ENCODE measurements at regions not wholly inside any gene's neighbourhood (a gene's known extent, or its start where the extent isn't known, plus 50 kb on each side); places are given as distances from the start of the nearest gene placed in this dataset.

DNA sequence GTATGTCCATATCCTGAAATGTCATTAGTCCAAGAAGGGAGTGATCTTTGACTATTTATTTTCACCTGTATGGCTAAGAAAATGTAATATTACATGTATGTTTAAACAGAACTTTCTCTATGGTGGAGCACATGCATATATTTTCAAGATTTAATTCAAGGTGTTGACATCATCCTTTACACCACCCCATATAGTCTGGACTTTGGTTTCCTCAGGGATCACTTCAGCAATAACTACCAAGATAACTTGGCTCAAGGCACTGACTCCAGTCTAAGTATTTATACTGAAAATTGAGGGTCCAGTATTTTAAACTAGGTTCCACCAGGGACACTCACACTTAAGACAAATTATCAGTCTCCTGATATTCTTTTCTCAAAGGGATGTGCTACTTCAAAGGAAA lies 660.6 kb downstream of the EFNB2 start:
- no peak overlapping the region for H3K27ac ChIP-seq (replicated peaks)
- DNase-seq = no peak
- H3K36me3 ChIP-seq = no peaks in the 10 kb centered on the region
- H3K9me3 ChIP-seq (replicated peaks) = no peaks in the 10 kb centered on the region
- no peaks in the 10 kb centered on the region for H3K4me1 ChIP-seq
- intact Hi-C loops (cut with micrococcal nuclease) = no loop called here
- H3K4me3 ChIP-seq = no peak overlapping the region
- no peaks in the 10 kb centered on the region for H3K27me3 ChIP-seq (ENCODE audit: low read depth)
- TF ChIP-seq, protein P1, sequence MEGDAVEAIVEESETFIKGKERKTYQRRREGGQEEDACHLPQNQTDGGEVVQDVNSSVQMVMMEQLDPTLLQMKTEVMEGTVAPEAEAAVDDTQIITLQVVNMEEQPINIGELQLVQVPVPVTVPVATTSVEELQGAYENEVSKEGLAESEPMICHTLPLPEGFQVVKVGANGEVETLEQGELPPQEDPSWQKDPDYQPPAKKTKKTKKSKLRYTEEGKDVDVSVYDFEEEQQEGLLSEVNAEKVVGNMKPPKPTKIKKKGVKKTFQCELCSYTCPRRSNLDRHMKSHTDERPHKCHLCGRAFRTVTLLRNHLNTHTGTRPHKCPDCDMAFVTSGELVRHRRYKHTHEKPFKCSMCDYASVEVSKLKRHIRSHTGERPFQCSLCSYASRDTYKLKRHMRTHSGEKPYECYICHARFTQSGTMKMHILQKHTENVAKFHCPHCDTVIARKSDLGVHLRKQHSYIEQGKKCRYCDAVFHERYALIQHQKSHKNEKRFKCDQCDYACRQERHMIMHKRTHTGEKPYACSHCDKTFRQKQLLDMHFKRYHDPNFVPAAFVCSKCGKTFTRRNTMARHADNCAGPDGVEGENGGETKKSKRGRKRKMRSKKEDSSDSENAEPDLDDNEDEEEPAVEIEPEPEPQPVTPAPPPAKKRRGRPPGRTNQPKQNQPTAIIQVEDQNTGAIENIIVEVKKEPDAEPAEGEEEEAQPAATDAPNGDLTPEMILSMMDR (IDR thresholded peaks at IDR 0.05; ENCODE audit: borderline replicate concordance) = no peak

DNA sequence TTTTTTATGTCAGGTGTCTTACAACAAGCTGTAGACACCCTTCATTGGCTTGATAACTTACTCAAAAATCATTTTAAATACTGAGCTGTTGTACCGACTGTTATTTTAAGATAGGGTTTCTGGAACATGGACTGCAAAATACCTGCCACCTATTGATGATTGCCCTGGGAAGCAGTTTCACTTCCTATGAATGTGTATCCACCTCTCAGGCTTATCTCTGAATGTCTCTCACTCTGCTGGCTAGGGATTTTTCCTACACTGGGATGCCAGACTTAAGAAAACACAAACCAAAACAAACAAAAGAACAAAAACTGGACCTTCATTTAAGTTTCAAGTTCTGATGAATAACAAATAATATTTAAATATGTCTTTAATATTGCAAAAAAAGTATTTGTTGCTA lies 663.7 kb downstream of the EFNB2 start:
- Histone ChIP-seq H3K4me1 (no peaks in the 10 kb centered on the region), H3K36me3 (no peaks in the 10 kb centered on the region), H3K27ac (replicated peaks) (no peak overlapping the region), H3K27me3 (ENCODE audit: low read depth) (no peaks in the 10 kb centered on the region), H3K9me3 (replicated peaks) (no peaks in the 10 kb centered on the region), H3K4me3 (no peak overlapping the region)
- intact Hi-C loops (cut with micrococcal nuclease) = no loop called here
- no peak for DNase-seq
- TF ChIP-seq, protein P1 (IDR thresholded peaks at IDR 0.05; ENCODE audit: borderline replicate concordance) = no peak

DNA sequence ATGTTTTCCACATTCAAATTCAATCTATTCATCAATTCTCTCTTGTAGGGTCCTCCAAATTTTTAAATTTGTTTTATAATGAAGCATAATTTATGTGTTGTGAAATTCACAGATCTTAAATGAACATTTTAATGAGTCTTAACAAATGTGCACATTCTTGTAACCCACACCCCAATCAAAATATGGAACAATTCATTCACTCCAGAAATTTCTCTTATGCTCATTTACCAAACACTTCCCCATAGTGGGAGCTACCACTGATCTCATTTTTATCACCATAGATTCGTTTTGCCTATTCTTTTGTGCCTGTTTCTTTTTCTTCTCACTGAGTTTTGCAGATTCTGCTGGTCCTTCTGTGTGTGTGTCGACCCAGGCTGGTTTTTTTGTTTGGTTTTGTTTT lies 664.1 kb downstream of the EFNB2 start:
- no peaks in the 10 kb centered on the region for H3K9me3 ChIP-seq (replicated peaks)
- no peaks in the 10 kb centered on the region for H3K36me3 ChIP-seq
- TF ChIP-seq, protein P1 (IDR thresholded peaks at IDR 0.05; ENCODE audit: borderline replicate concordance) = no peak
- no peak overlapping the region for H3K27ac ChIP-seq (replicated peaks)
- no peak overlapping the region for H3K4me3 ChIP-seq
- H3K27me3 ChIP-seq (ENCODE audit: low read depth) = no peaks in the 10 kb centered on the region
- no peak for DNase-seq
- H3K4me1 ChIP-seq = no peaks in the 10 kb centered on the region
- intact Hi-C loops (cut with micrococcal nuclease) = no loop called here

DNA sequence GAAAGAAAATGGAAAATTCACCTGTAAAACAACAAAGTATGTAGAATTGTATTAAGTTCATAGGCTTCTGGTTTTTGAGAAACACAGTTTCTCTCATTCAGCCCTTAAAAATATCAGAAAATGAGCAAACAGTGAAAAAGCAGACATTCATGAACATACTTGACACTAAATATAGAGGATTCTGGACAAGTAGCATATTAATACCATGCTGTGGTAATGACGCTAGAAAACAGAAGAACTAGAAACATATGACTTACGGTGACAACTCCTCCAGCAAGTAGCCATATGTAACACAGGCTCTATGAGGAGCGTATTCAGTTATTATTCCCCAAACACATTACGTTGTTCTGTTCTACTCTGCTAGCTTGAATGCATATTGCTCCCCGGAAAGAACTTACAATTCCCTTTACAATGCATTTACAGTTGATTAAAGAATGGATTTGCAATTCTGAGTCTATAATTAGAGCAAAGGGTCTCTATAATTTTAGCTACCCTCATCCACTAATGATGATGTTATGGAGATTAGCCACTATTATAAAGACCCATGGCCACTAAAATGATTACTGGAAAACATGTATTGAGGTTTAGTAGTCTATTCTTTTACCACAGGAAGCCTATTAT lies 672.1 kb downstream of the EFNB2 start:
- H3K36me3 ChIP-seq = no peaks in the 10 kb centered on the region
- H3K27me3 ChIP-seq (ENCODE audit: low read depth) = no peaks in the 10 kb centered on the region
- no peak overlapping the region for H3K27ac ChIP-seq (replicated peaks)
- intact Hi-C loops (cut with micrococcal nuclease) = no loop called here
- no peak overlapping the region for H3K4me3 ChIP-seq
- H3K4me1 ChIP-seq = no peaks in the 10 kb centered on the region
- H3K9me3 ChIP-seq (replicated peaks) = peaks cover 3% of the 10 kb centered on the region
- DNase-seq = no peak
- TF ChIP-seq, protein P1 (IDR thresholded peaks at IDR 0.05; ENCODE audit: borderline replicate concordance) = no peak

DNA sequence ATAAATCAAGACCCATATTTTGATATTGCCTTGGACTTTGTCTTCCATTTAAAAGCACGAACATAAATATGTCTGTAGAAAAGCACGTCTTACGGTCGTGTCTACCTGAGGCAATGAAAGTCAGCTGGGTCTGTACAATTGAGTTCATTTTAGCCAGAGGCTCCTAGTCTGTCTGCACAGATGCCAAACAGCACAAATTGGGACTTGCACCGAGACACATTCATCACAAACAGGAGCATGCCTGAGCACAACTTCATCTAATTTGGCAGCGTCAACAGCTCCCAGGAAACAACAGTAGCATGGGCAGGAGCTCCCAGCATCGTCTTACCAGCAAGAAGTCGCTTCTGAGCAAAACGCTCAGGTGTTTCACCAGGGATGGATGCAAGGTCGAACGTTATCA lies 687.0 kb downstream of the EFNB2 start:
- DNase-seq = no peak
- Histone ChIP-seq H3K9me3 (replicated peaks) (no peaks in the 10 kb centered on the region), H3K4me3 (no peak overlapping the region), H3K27ac (replicated peaks) (no peak overlapping the region), H3K27me3 (ENCODE audit: low read depth) (no peaks in the 10 kb centered on the region), H3K4me1 (peaks cover 6% of the 10 kb centered on the region), H3K36me3 (no peaks in the 10 kb centered on the region)
- TF ChIP-seq, protein P1 (IDR thresholded peaks at IDR 0.05; ENCODE audit: borderline replicate concordance) = no peak
- intact Hi-C loops (cut with micrococcal nuclease) = loop anchor here (10.0 kb wide), 1 partner anchor 256 kb away; no protein-coding TSS in a partner anchor
